K562 (cell line): ENCODE measurements at regions not wholly inside any gene's neighbourhood (a gene's known extent, or its start where the extent isn't known, plus 50 kb on each side); places are given as distances from the start of the nearest gene placed in this dataset.
A peak's percentile ranks its signal among the peaks of the same experiment; 100 is the strongest.

Experiments
- ATAC-seq: fragments of 200-7000 bp; cut with Tn5 transposase; 3 replicates; pipeline ENCODE4 v1.9.1; 2020; ENCODE audit warnings: moderate library complexity
- BruUV-seq: library from RNA; stranded (reverse); fragments of 400-500 nt; replicated peaks from 2 replicates; lab custom pipeline; 2021; lab: Mats Ljungman, UMichigan
- CTCF ChIA-PET: fragments of 300-600 bp; formaldehyde crosslinking; extraction: SDS; loops from one replicate; lab custom pipeline; 2021; ENCODE audit warnings: low intra/inter-chr PET ratio; lab: Yijun Ruan, JAX
- POLR2A ChIA-PET: fragments of 300-600, 350-650 bp; sonication (Branson Sonifier 250); formaldehyde crosslinking; extraction: SDS; loops from one replicate; lab custom pipeline; 2021; ENCODE audit warnings: antibody characterized with exemption, inconsistent platforms; lab: Yijun Ruan, JAX
- DNase-seq, 4 experiments: peaks; one replicate each; pipeline versions ENCODE4 v3.0.0 to v3.0.0-alpha.2; 2011 to 2018; ENCODE audit warnings: low spot score in 3 of 4, mixed read lengths in 3 of 4; ENCODE audit errors: extremely low read depth in 1 of 4
- FAIRE-seq: peaks from 2 replicates; lab custom pipeline; 2011; peaks lifted over from hg19 to GRCh38; lab: Jason Lieb, UNC
- H2AFZ ChIP-seq: 2 replicates; pipeline ENCODE4 v1.6.0; 2011; ENCODE audit warnings: low read depth, low read length, control low read depth, inconsistent platforms
- H3K27ac ChIP-seq: fragments of 200-600 bp; 3 replicates; pipeline ENCODE4 v1.8.0; 2011; ENCODE audit warnings: low read depth, mild to moderate bottlenecking, control low read depth, inconsistent platforms, low read length, moderate library complexity, mixed read lengths; ENCODE audit errors: extremely low read depth
- H3K27me3 ChIP-seq, 2 experiments: fragments of 300-600 bp in 1 of 2; 2 replicates in 1 of 2; 3 replicates in 1 of 2; pipeline versions ENCODE4 v1.6.0 to v1.8.0; 2011; ENCODE audit warnings: inconsistent platforms in 2 of 2, low read length in 2 of 2, mild to moderate bottlenecking in 1 of 2, mixed read lengths in 1 of 2, moderate library complexity in 1 of 2; ENCODE audit not compliant: control insufficient read depth in 2 of 2, insufficient read depth in 2 of 2
- H3K36me3 ChIP-seq: fragments of 300-600 bp; 3 replicates; pipeline ENCODE4 v1.8.0; 2011; ENCODE audit warnings: mild to moderate bottlenecking, low read length, inconsistent platforms; ENCODE audit not compliant: control insufficient read depth, insufficient read depth
- H3K4me1 ChIP-seq, 2 experiments: fragments of 200-600 bp in 1 of 2; replicated peaks in 1 of 2; 2 replicates in 1 of 2; 3 replicates in 1 of 2; pipeline versions ENCODE4 v1.5.1 to v1.8.0; 2011; ENCODE audit warnings: inconsistent platforms in 2 of 2, low read length in 2 of 2, mild to moderate bottlenecking in 1 of 2, mixed read lengths in 1 of 2, moderate library complexity in 1 of 2; ENCODE audit not compliant: control insufficient read depth in 2 of 2, insufficient read depth in 2 of 2
- H3K4me2 ChIP-seq: 2 replicates; pipeline ENCODE4 v1.6.1; 2011; ENCODE audit warnings: low read length, control low read depth, inconsistent platforms, mixed read lengths; ENCODE audit not compliant: insufficient read depth
- H3K4me3 ChIP-seq: fragments of 200-600 bp; sonication (generic), shearing (Covaris generic); 2 replicates; pipeline ENCODE4 v1.5.1; 2016; ENCODE audit warnings: control low read depth, inconsistent platforms
- H3K79me2 ChIP-seq: fragments of 200-600 bp; 3 replicates; pipeline ENCODE4 v1.8.0; 2011; ENCODE audit warnings: low read length, inconsistent platforms; ENCODE audit not compliant: control insufficient read depth, insufficient read depth
- H3K9ac ChIP-seq, 2 experiments: 2 replicates each; pipeline versions ENCODE4 v1.6.0 to v1.6.1; 2011; ENCODE audit warnings: low read depth in 2 of 2, low read length in 2 of 2, control low read depth in 1 of 2, inconsistent platforms in 1 of 2, mild to moderate bottlenecking in 1 of 2, mixed read lengths in 1 of 2; ENCODE audit not compliant: insufficient read depth in 1 of 2
- H3K9me1 ChIP-seq: one replicate; pipeline ENCODE4 v1.6.0; 2011; ENCODE audit warnings: inconsistent platforms, mild to moderate bottlenecking, low read length, moderate library complexity; ENCODE audit not compliant: control insufficient read depth, insufficient read depth
- H3K9me3 ChIP-seq: replicated peaks from 2 replicates; pipeline ENCODE4 v1.5.1; 2011; ENCODE audit warnings: low read depth, low read length, inconsistent platforms; ENCODE audit not compliant: control insufficient read depth, insufficient read depth
- H4K20me1 ChIP-seq: replicated peaks from 2 replicates; pipeline ENCODE4 v1.6.1; 2011; ENCODE audit warnings: low read length, inconsistent platforms, mixed read lengths; ENCODE audit not compliant: control insufficient read depth, insufficient read depth
- GTF2F1 ChIP-seq: IDR thresholded peaks from 2 replicates; pipeline ENCODE4 v1.6.1; 2011; ENCODE audit warnings: low read depth, low read length, improper control_type of control experiment
- ZNF717 ChIP-seq: fragments of 250-450 bp; sonication (Bioruptor Pico); IDR thresholded peaks from 2 replicates; pipeline ENCODE4 v1.5.0; 2021
- WGBS: fragments of 100-300 bp; shearing (Covaris generic); methylation state at CpG from one replicate; pipeline ENCODE4 v1.1.6; 2016; ENCODE audit warnings: low coverage, mixed read lengths; ENCODE audit not compliant: insufficient coverage; ENCODE audit errors: missing lambda C conversion rate; 5-methylcytosine and 5-hydroxymethylcytosine counted together
- in situ Hi-C: fragments of 300-500 bp; cut with MboI; formaldehyde crosslinking; loops from 4 replicates; pipeline ENCODE4 v1.15.0; 2018; ENCODE audit warnings: inconsistent platforms, mixed read lengths
- intact Hi-C: fragments of 100-400 bp; cut with micrococcal nuclease; formaldehyde crosslinking; loops from 2 replicates; pipeline ENCODE4 v1.14.2; 2022

GRCh38 chr3:182117131-182117530 lies 405.4 kb downstream of the SOX2 start:
- Histone ChIP-seq H3K4me2 (no peak overlapping the region), H3K36me3 (no peaks in the 10 kb centered on the region), H3K79me2 (no peaks in the 10 kb centered on the region), H3K9ac (no peak overlapping the region), H3K4me1 (no peaks in the 10 kb centered on the region), H4K20me1 (no peaks in the 10 kb centered on the region), H3K27ac (no peak overlapping the region), H3K9me3 (no peaks in the 10 kb centered on the region), H3K9me1 (no peaks in the 10 kb centered on the region), H2AFZ (no peak overlapping the region), H3K27me3 (no peaks in the 10 kb centered on the region), H3K4me3 (no peak overlapping the region)
- no peak for ATAC-seq
- ChIA-PET CTCF (no interaction called here), POLR2A (no interaction called here)
- intact Hi-C loops: no loop called here
- no peak for TF ChIP-seq ZNF717 (CRISPR knock-in tag)
- in situ Hi-C loops: no loop called here
- no peak for DNase-seq
- 1% methylated on average over 7 of the region's 8 CpGs for WGBS
- BruUV-seq: no TSS peak
- FAIRE-seq: peak; percentile 46

- H3K27me3 ChIP-seq: no peaks in the 10 kb centered on the region
- intact Hi-C loops: no loop called here
- no peak for FAIRE-seq
- ATAC-seq: no peak
- WGBS: 0% methylated on average over 5 of the region's 5 CpGs
- TF ChIP-seq GTF2F1: no peak
- no peaks in the 10 kb centered on the region for H3K79me2 ChIP-seq
- no peaks in the 10 kb centered on the region for H3K36me3 ChIP-seq
- ChIA-PET CTCF (no interaction called here), POLR2A (no interaction called here)
- H2AFZ ChIP-seq: no peak overlapping the region
- no peak for DNase-seq
- no peak overlapping the region for H3K4me3 ChIP-seq
- H3K9me1 ChIP-seq: no peaks in the 10 kb centered on the region
- no peaks in the 10 kb centered on the region for H3K4me1 ChIP-seq
- H3K9me3 ChIP-seq: no peaks in the 10 kb centered on the region
- H4K20me1 ChIP-seq: no peaks in the 10 kb centered on the region
- in situ Hi-C loops: no loop called here
- no peak overlapping the region for H3K27ac ChIP-seq
- H3K4me2 ChIP-seq: no peak overlapping the region
- no TSS peak for BruUV-seq
- H3K9ac ChIP-seq: no peak overlapping the region
These were observed 405.9 kb downstream of the SOX2 start for GRCh38 chr3:182117583-182117982.
